HG03575 (cell line): ENCODE measurements at regions not wholly inside any gene's neighbourhood (a gene's known extent, or its start where the extent isn't known, plus 50 kb on each side); places are given as distances from the start of the nearest gene placed in this dataset.
"Not testable (repeated sequence)": the region's sequence is repeated elsewhere in the genome, so short reads cannot be mapped to it uniquely, and the experiment has no call there.

Experiments used
- ATAC-seq: cut with Tn5 transposase; IDR thresholded peaks from one replicate; pipeline ENCODE4 v1.9.1; 2021; ENCODE audit not compliant: unreplicated experiment, insufficient number of reproducible peaks, low FRiP score; ENCODE audit errors: extremely low read depth

- no peak for ATAC-seq
Measured at GRCh38 chr14:46464341-46464740, 187.2 kb downstream of the RPL10L start.

DNA sequence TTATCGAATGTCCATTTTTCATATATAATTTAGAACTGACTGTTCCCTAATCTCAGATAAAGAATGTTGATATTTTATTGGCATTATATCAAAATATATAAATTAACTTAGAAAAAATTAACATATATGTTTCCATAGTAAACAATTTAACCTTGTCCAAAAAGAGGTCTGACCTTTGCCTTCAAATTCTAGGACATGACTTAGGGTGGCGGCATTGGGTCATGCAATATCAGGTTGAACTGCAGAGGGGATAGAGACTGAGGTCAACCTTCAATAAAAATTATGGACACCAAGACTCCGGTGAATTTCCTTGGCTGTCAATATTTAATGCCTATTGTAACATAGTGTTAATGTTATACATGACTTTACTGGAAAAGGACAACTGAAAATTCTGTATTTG, 199.8 kb downstream of the RPL10L start:
- ATAC-seq: no peak

DNA sequence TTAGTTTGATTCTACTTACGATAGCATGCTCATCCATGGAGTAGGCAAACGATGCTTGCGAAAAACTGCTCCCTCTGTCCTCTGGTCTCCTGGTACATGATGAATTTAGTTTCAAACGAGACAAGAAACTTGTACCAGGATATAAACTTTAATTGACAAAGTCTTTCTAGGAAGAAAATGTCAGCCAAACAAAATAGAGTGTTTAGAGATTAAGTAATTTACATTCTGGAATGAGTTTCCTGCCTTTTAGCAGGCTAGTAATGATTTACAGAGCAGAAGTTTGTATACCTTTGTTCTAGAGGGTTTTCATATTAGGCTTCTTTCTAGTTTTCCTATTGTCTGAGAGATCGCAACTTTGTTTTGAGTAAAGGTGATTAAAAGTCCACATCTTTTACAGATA, 206.9 kb downstream of the RPL10L start:
- no peak for ATAC-seq

GRCh38 chr14:46433381-46433780, 218.2 kb downstream of the RPL10L start:
- no peak for ATAC-seq

DNA sequence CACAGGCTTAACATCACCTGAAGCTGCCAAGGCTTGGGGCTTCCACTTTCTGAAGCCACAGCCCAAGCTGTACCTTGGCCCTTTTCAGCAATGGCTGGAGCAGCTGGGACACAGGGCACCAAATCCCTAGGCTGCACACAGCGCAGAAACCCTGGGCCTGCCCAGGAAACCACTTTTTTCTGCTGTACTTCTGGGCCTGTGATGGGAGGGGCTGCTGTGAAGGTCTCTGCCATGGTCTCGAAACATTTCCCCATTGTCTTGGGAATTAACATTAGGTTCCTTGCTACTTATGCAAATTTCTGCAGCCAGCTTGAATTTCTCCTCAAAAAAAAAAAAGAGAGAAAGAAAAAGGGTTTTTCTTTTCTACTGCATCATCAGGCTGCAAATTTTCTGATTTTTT, 219.1 kb downstream of the RPL10L start:
- no peak for ATAC-seq

- no peak for ATAC-seq
Measured at GRCh38 chr14:46417066-46417465, 234.5 kb downstream of the RPL10L start.

- ATAC-seq: no peak
Measured at GRCh38 chr14:46404865-46405811, 246.4 kb downstream of the RPL10L start.

DNA sequence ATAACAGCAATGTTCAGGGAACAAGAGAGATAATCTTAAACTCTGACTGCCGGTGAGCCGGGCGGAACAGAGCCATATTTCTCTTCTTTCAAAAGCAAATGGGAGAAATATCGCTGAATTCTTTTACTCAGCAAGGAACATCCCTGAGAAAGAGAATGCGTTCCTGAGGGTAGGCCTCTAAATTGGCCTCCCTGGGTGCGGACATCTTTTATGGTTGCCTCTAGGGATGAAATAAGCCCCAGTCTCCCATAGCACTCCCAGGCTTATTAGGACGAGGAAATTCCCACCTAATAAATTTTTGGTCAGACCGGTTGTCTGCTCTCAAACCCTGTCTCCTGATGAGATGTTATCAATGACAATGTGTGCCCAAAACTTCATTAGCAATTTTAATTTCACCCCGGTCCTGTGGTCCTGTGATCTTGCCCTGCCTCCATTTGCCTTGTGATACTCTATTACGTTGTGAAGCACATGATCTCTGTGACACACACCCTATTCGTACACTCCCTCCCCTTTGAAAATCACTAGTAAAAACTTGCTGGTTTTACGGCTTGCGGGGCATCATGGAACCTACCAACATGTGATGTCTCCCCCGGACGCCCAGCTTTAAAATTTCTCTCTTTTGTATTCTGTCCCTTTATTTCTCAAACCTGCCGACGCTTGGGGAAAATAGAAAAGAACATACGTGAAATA, 249.4 kb downstream of the RPL10L start:
- not testable (repeated sequence) for ATAC-seq

- ATAC-seq: no peak
Measured at GRCh38 chr14:46401066-46401465, 250.5 kb downstream of the RPL10L start.

DNA sequence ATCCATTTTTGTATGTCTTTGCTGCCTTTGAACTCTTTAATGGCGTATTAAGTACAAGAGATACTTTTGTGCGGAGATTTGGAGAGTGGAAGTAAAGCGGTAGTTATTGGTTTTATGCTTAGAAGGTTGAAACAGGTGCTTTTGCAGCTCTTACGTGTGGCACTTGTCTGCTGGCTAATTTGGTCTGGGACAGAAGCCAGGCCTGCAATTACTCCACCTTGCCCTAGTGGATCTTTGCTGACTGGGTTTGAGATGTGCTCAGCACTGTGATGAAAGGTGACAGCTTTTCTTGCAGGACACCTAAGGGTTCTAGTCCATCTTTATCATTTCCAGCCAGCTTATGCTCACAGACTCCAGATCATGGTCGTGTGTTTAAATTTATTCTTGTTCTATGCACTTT, 252.5 kb downstream of the RPL10L start:
- no peak for ATAC-seq

DNA sequence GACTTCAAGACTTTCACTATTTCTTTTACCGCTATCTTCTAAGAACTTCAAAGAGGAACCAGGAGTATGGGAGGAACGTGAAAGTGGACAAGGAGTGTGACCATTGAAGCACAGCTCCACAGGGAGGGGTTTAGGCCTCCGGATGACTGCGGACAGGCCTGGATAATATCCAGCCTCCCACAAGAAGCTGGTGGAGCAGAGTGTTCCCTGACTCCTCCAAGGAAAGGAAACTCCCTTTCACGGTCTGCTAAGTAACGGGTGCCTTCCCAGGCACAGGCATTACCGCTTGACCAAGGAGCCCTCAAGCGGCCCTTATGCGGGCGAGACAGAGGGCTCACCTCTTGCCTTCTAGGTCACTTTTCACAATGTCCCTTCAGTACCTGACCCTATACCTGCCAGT, 267.0 kb downstream of the RPL10L start:
- ATAC-seq: no peak

GRCh38 chr14:46381674-46382073, 269.9 kb downstream of the RPL10L start:
- no peak for ATAC-seq

DNA sequence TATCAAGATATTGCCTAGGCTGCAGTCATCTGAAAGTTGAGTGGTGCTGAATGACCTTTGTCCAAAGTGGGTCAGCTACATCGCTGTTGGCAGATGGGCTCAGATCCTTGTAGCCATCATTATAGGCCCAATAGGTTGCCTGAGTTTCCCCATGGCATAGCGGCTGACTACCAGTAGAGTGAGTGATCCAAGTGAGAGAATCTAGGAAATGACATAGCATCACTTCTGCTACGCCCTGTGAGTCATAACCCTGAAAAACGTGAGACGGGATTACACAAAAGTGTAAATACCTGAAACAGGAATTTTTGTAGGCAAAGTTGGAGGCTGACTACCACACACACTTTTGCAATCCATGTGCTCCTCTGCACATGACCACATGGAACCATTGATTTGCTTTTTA, 273.3 kb downstream of the RPL10L start:
- no peak for ATAC-seq

DNA sequence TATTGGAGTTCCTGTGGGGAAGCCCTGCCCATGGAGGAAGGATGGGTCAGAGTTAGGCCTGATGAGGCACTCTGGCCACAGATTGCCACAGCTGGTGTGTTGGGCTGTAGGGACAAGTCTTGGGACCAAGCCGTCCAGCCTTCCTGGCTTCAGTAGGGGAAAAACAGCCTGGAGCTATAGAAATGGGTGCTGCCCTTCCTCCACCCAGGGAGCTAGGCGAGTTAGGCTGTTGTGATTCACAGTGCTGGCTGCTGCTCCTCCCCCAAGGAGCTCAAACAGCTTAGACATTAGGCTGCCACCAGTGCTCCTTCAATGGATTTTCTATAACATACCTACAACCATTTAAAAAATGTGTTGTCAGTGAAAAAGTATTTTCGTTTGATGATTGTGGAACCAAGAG, 274.3 kb downstream of the RPL10L start:
- no peak for ATAC-seq

GRCh38 chr14:46369391-46369790, 282.2 kb downstream of the RPL10L start:
- ATAC-seq: no peak

DNA sequence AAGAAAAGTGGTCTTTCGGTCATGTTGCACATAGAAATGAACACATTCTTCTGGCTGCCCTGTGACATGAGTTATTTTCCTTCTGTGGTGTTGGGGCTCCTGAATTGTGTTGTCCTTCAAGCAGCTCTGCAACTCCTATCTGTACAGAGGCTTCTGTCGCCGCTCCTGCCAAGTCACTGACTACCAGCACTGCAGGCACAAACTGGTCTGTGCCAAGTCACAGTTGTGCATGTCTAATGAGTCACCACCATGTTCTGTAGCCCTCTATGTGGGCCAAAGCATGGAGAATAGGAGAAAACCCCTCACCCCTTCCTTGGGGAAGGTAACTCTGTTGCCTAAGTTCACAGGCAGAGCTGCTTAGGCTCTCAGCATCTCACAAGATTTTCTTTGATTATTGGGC, 283.3 kb downstream of the RPL10L start:
- ATAC-seq: no peak

- no peak for ATAC-seq
Measured at GRCh38 chr14:46352844-46353243, 298.7 kb downstream of the RPL10L start.

DNA sequence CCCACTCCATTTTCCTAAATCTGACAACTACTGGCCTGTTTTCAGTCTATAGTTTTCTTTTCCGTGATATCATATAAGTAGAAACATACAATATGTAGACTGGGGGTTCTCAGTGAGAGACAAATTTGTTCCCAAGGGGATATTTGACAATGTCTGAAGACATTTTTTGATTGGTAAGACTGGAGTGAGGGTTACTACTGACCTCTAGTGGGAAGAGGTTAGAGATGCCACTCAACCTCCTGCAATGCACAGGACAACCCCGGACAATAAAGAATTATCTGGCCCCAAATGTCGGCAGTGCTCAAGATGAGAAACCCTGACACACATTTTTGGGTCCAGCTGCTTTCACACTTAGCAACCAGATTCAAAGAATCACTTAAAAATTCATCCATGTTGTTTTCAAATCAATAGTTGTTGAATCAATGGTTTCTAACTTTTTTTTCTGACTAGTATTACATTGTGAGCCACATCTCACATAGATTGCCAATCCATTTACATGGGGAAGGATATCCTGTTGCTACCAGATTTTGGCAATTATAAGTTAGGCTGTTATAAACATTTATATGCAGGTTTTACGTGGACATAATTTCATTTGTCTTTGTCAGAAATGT, 307.1 kb downstream of the RPL10L start:
- no peak for ATAC-seq

DNA sequence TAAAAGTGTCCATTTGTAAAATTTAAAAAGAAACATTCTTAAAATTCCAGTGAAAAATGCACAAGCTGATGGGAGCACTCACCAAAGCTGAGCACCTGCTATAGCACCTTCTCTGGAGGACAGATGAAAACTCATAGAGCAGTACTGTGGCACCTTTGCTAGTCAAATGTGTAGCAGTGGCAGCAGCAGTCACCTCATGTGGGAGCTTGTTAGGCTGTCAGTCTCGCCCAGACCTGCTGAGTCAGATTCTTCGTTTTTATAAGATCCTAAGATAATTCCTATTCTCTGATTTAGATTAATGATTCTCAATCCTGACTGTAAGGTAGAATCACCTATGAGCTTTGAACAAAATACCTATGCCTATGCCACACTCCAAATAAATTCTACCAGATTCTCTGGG, 325.8 kb downstream of the RPL10L start:
- ATAC-seq: no peak

- ATAC-seq: no peak
Measured at GRCh38 chr14:46325157-46325556, 326.4 kb downstream of the RPL10L start.
